K562 (cell line): ENCODE measurements at regions not wholly inside any gene's neighbourhood (a gene's known extent, or its start where the extent isn't known, plus 50 kb on each side); places are given as distances from the start of the nearest gene placed in this dataset.

ENCODE experiments used
- BMI1 ChIP-seq: fragments of 150-350 bp; IDR thresholded peaks from 2 replicates; pipeline ENCODE4 v1.6.1; 2014; ENCODE audit warnings: low read length
- CREB3 ChIP-seq: fragments of 450-650 bp; conservative IDR thresholded peaks from 2 replicates; pipeline ENCODE4 v1.6.1; 2016; ENCODE audit warnings: missing genetic modification characterization, low read depth, mild to moderate bottlenecking, missing compliant biosample characterization, moderate library complexity
- CTCF ChIP-seq, 3 experiments: IDR thresholded peaks in 2 of 3; conservative IDR thresholded peaks in 1 of 3; 2 replicates each; pipeline ENCODE4 v1.5.1; 2011 to 2012; ENCODE audit warnings: low read length in 3 of 3, mild to moderate bottlenecking in 3 of 3, control low read depth in 2 of 3, improper control_type of control experiment in 1 of 3, inconsistent platforms in 1 of 3, low read depth in 1 of 3, mixed read lengths in 1 of 3, moderate library complexity in 1 of 3; ENCODE audit not compliant: insufficient read depth in 2 of 3
- FOXK1 ChIP-seq: sonication (generic); formaldehyde crosslinking; IDR thresholded peaks from 2 replicates; pipeline ENCODE4 v1.8.0; 2022; ENCODE audit warnings: missing genetic modification reagents, mild to moderate bottlenecking, borderline replicate concordance
- FOXK2 ChIP-seq, 2 experiments: fragments of 450-650 bp; IDR thresholded peaks in 1 of 2; conservative IDR thresholded peaks in 1 of 2; 2 replicates each; pipeline ENCODE4 v1.6.1; 2016; ENCODE audit warnings: low read depth in 2 of 2, mild to moderate bottlenecking in 1 of 2
- KLF1 ChIP-seq: fragments of 450-650 bp; IDR thresholded peaks from 2 replicates; pipeline ENCODE4 v1.6.1; 2016; ENCODE audit warnings: missing genetic modification characterization, missing compliant biosample characterization
- NR3C1 ChIP-seq: sonication (generic); formaldehyde crosslinking; IDR thresholded peaks from 2 replicates; pipeline ENCODE4 v1.8.1; 2022; ENCODE audit warnings: missing genetic modification reagents
- RAD21 ChIP-seq, 2 experiments: fragments of 250-450 bp in 1 of 2; fragments of 450-650 bp in 1 of 2; sonication (Bioruptor Pico) in 1 of 2; formaldehyde crosslinking in 1 of 2; IDR thresholded peaks in 1 of 2; conservative IDR thresholded peaks in 1 of 2; 2 replicates each; pipeline versions ENCODE4 v1.4.0 to v1.8.0; 2020 to 2022; ENCODE audit warnings: mild to moderate bottlenecking in 2 of 2, moderate library complexity in 1 of 2
- SIX5 ChIP-seq, 2 experiments: IDR thresholded peaks; 2 replicates each; pipeline ENCODE4 v1.6.1; 2011; ENCODE audit warnings: low read length in 2 of 2, borderline replicate concordance in 1 of 2, low read depth in 1 of 2, mild to moderate bottlenecking in 1 of 2, moderate library complexity in 1 of 2; ENCODE audit not compliant: insufficient read depth in 1 of 2
- SMC3 ChIP-seq: conservative IDR thresholded peaks from 2 replicates; pipeline ENCODE4 v1.6.1; 2011; ENCODE audit warnings: low read depth, low read length, improper control_type of control experiment; ENCODE audit not compliant: insufficient read depth
- SNRNP70 ChIP-seq: fragments of 200-400 bp; formaldehyde crosslinking; optimal IDR thresholded peaks from 2 replicates; pipeline ENCODE3; 2017; ENCODE audit warnings: low read depth, low read length
- ZNF134 ChIP-seq: fragments of 250-450 bp; sonication (Bioruptor Pico); conservative IDR thresholded peaks from 2 replicates; pipeline ENCODE4 v1.4.0; 2020
- ZNF263 ChIP-seq: sonication (generic); formaldehyde crosslinking; IDR thresholded peaks from 2 replicates; pipeline ENCODE4 v1.8.0; 2022; ENCODE audit warnings: mild to moderate bottlenecking, missing genetic modification reagents, borderline replicate concordance
- ZNF282 ChIP-seq: sonication (generic); formaldehyde crosslinking; IDR thresholded peaks from 2 replicates; pipeline ENCODE4 v1.8.1; 2023; ENCODE audit warnings: missing genetic modification reagents
- ZNF57 ChIP-seq: fragments of 450-650 bp; formaldehyde crosslinking; IDR thresholded peaks from 2 replicates; pipeline ENCODE4 v1.4.0; 2020; ENCODE audit warnings: mild to moderate bottlenecking, moderate library complexity
- ZNF639 ChIP-seq, 2 experiments: fragments of 200-800 bp in 1 of 2; sonication (Bioruptor generic) in 1 of 2; sonication (generic) in 1 of 2; formaldehyde crosslinking in 1 of 2; IDR thresholded peaks in 1 of 2; conservative IDR thresholded peaks in 1 of 2; 2 replicates each; pipeline versions ENCODE4 v1.5.0 to v1.6.1; 2016 to 2020; ENCODE audit warnings: missing compliant biosample characterization in 1 of 2, missing genetic modification characterization in 1 of 2, missing genetic modification reagents in 1 of 2

DNA sequence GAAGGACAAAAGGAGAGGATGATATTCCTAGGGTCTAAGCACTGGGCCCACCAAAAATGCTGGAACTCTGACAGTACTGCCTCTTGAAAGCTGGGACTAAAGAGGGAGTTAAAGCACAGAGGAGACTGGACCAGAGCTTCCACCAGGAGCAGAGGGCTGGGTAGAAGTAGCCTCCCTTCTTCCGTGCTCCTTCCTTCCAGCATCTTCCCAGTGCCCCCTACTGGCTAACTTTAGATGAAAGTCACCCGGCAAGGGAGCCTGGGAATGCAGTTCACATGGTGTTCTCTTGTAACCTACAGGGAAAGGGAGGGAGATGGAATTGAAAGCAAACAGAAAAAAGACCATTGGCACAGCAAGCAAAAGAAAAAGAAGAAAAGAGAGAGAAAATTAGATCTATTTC is 106.1 kb upstream of the COL8A1 start (continued):
- TF ChIP-seq ZNF639 (CRISPR knock-in tag; conservative IDR thresholded peaks at IDR 0.05 in 1 of 2, IDR thresholded peaks at IDR 0.05 in 1 of 2) (no peak), BMI1 (no peak), ZNF57 (CRISPR knock-in tag) (no peak), FOXK2 (conservative IDR thresholded peaks at IDR 0.05 in 1 of 2, IDR thresholded peaks at IDR 0.05 in 1 of 2; ENCODE audit: low read depth in 2 of 2) (no peak), RAD21 (CRISPR knock-in tag; conservative IDR thresholded peaks at IDR 0.05 in 1 of 2, IDR thresholded peaks at IDR 0.05 in 1 of 2) (peak; percentile 29 to 37; a peak in 2 of 4 replicates), NR3C1 (CRISPR knock-in tag) (no peak), ZNF282 (CRISPR knock-in tag) (no peak), SMC3 (0 out of 2 replicates have a peak, but pooled peaks have one; percentile 23), CREB3 (no peak), KLF1 (tag) (no peak), ZNF134 (CRISPR knock-in tag) (no peak), FOXK1 (no peak), SIX5 (IDR thresholded peaks at IDR 0.05; ENCODE audit: borderline replicate concordance in 1 of 2, insufficient read depth in 1 of 2, low read depth in 1 of 2, low read length in 2 of 2) (no peak), SNRNP70 (no peak), CTCF (IDR thresholded peaks at IDR 0.05 in 2 of 3, conservative IDR thresholded peaks at IDR 0.05 in 1 of 3; ENCODE audit: insufficient read depth in 2 of 3, low read depth in 1 of 3, low read length in 3 of 3) (peak; percentile 37 to 50 (median 42); a peak in 5 of 6 replicates), ZNF263 (no peak)
- TF ChIP-seq, all 486 proteins: peak for 3
